ENCODE measurements at regions not wholly inside any gene's neighbourhood (a gene's known extent, or its start where the extent isn't known, plus 50 kb on each side); places are given as distances from the start of the nearest gene placed in this dataset.
"Not testable (repeated sequence)": the region's sequence is repeated elsewhere in the genome, so short reads cannot be mapped to it uniquely, and the experiment has no call there.

DNA sequence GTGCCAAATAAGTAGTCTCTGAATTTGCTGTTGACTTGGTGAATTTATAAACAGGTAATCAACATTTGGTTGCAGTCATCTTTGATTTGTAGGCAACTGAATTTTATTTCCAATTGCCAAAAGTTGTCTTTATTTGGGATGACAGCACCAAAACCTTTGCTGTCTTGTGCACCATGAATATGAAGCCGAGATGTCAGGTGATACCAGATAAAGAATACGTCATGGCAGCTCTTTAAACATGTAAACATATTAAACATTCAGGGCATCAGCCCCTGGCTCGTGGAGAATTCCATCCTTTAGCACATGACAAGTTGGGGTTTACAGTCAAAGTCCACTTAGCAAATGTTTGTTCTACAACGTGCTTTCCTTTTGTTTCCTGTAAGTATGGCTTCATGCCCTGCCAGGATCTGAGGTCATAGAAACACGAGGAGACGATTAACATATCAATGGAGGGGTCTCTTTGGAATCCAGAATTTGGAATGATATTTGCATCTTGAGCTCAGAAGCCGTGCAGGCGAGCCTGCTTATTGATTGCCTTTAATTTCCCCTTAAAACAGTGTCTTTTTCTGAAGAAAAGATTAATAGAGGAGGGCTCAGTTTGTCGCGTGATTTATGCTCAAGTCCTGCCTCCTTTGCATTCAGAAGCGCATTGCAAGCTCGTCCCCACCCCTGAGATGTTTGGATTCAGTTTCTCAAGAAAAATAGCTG is 170.2 kb upstream of the ZNF217 start:
- H3K4me3 ChIP-seq (ENCODE audit: low read depth, low read length): no peak overlapping the region
- TF ChIP-seq, protein P1, sequence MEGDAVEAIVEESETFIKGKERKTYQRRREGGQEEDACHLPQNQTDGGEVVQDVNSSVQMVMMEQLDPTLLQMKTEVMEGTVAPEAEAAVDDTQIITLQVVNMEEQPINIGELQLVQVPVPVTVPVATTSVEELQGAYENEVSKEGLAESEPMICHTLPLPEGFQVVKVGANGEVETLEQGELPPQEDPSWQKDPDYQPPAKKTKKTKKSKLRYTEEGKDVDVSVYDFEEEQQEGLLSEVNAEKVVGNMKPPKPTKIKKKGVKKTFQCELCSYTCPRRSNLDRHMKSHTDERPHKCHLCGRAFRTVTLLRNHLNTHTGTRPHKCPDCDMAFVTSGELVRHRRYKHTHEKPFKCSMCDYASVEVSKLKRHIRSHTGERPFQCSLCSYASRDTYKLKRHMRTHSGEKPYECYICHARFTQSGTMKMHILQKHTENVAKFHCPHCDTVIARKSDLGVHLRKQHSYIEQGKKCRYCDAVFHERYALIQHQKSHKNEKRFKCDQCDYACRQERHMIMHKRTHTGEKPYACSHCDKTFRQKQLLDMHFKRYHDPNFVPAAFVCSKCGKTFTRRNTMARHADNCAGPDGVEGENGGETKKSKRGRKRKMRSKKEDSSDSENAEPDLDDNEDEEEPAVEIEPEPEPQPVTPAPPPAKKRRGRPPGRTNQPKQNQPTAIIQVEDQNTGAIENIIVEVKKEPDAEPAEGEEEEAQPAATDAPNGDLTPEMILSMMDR (IDR thresholded peaks at IDR 0.05; ENCODE audit: low read depth, low read length, missing control alignments): no peak
- in situ Hi-C loops (cut with HindIII; ENCODE audit: low sequenced_read_pairs): no loop called here
- DNase-seq (ENCODE audit: low read depth): peak; percentile 82

DNA sequence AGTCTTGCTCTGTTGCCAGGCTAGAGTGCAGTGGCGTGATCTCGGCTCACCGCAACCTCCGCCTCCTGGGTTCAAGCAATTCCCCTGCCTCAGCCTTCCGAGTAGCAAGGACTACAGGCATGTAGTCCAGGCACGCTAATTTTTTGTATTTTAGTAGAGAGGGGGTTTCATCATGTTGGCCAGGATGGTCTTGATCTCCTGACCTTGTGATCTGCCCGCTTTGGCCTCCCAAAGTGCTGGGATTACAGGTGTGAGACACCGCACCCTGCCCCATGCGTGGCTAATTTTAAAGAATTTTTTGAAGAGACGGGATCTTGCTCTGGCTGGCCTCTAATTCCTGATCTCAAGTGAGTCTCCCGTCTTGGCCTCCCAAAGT is 168.8 kb upstream of the ZNF217 start:
- H3K4me3 ChIP-seq (ENCODE audit: low read depth, low read length); in situ Hi-C loops (cut with HindIII; ENCODE audit: low sequenced_read_pairs); DNase-seq (ENCODE audit: low read depth): not testable (repeated sequence)

DNA sequence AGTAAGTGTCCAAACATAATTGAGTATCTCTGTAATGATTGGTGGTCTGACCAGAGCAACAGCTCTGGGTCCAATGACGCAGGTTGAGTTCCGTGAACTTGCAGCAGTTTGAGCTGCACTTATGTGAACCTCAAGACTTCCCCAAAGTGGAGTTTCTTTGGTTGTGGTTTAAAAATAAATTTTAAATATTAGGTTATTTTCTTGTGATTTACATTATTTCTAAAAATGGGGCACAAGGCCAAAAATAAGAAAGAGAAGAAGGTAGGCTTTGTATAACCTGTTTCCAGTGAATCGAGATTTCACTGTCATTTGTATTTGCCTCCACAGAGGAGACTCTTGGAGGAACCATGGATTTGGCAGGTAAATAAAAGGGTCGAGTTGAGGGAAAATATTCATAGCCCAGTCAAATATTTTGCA is 166.4 kb upstream of the ZNF217 start:
- TF ChIP-seq, protein P1 (IDR thresholded peaks at IDR 0.05; ENCODE audit: low read depth, low read length, missing control alignments): no peak
- H3K4me3 ChIP-seq (ENCODE audit: low read depth, low read length): no peak overlapping the region
- DNase-seq (ENCODE audit: low read depth): no peak
- in situ Hi-C loops (cut with HindIII; ENCODE audit: low sequenced_read_pairs): no loop called here

DNA sequence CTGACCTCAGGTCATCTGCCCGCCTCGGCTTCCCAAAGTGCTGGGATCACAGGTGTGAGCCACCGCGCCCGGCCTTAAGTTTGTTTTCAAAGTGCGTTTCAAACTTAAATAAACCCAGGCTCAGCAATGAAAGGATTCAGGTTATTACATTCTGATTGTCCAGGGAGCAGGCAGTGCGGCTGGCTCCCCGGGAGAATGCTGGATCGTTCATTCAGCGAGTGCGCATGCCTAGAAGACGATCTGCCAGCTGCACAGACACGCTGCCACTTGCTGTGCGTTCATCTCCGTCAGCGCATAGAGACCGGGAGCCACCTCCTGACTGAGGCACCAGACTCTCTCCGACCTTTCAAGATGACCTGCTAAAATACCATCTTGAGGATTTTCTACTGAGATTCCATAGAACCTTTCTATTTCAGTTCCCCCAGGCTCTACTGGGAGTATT is 163.9 kb upstream of the ZNF217 start:
- no peak overlapping the region for H3K4me3 ChIP-seq (ENCODE audit: low read depth, low read length)
- TF ChIP-seq, protein P1 (IDR thresholded peaks at IDR 0.05; ENCODE audit: low read depth, low read length, missing control alignments): no peak
- no peak for DNase-seq (ENCODE audit: low read depth)
- in situ Hi-C loops (cut with HindIII; ENCODE audit: low sequenced_read_pairs): no loop called here

DNA sequence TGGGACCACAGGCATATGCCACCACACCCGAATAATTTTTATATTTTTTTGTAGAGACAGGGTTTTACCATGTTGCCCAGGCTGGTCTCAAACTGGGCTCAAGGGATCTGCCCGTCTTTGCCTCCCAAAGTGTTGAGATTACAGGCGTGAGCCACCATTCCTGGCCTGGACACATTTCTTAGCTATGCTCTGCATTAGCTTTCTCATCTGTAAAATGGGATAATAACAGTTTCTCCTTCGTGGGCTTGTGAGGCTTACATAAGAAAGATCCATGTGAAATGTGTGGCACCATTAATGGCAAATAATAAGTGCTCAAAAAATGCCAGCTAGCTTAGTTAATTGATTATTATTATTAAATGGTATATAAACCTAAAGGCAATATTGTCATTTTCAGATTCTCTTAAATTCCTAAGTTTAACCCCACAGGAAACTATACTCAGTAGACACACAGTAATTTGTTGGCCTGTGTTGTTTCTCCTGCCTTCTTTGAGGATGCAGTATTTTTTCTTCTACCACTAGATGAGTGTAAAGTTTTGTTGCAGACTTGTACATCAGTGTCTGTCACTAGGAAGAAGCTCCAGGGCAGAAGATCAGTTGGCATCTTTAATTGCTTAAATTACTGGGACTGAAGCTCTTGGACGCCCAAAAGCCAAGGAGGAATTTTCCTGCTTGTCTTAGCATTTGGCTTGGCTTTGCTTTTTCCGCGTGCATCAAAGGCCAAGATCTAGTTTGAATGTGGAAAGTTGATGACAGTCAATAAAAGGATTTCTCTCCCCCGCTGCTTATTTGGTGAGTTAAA is 162.3 kb upstream of the ZNF217 start:
- no peak overlapping the region for H3K4me3 ChIP-seq (ENCODE audit: low read depth, low read length)
- no peak for DNase-seq (ENCODE audit: low read depth)
- in situ Hi-C loops (cut with HindIII; ENCODE audit: low sequenced_read_pairs): no loop called here
- TF ChIP-seq, protein P1 (IDR thresholded peaks at IDR 0.05; ENCODE audit: low read depth, low read length, missing control alignments): no peak

DNA sequence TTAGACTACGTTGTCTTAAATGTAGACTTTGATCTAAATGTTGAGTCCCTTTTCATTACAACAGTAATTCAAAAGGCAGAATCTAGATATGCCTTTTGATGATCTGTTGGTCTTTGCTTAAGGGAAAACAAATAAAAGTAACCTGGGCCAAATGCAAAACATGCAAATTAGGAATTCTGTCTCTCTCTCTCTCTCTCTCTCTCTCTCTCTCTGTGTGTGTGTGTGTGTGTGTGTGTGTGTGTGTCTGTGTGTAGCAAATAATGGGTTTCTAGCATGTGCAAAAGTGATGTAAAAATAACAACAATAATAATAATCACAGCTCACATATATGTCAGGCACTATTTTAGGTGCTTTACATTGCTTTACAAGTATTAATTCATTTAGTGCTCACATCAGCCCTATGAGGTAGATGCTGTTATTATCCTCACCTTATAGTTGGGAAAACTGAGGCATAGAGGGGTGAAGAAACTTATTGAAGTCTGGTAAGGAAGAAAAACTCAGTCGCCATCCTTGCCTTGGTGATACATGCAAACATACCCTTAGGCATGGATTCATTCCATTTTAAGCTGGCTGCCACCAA is 160.3 kb upstream of the ZNF217 start:
- TF ChIP-seq, protein P1 (IDR thresholded peaks at IDR 0.05; ENCODE audit: low read depth, low read length, missing control alignments): no peak
- H3K4me3 ChIP-seq (ENCODE audit: low read depth, low read length): no peak overlapping the region
- in situ Hi-C loops (cut with HindIII; ENCODE audit: low sequenced_read_pairs): loop anchor here (5.0 kb wide), 2 partner anchors 62 to 83 kb away; no protein-coding TSS in a partner anchor
- DNase-seq (ENCODE audit: low read depth): no peak

All from astrocyte of the cerebellum (primary cell).